Esophagus squamous epithelium (tissue), 4 donors: ENCODE measurements at regions not wholly inside any gene's neighbourhood (a gene's known extent, or its start where the extent isn't known, plus 50 kb on each side); places are given as distances from the start of the nearest gene placed in this dataset.

Experiments used
- CTCF ChIP-seq, 6 experiments: fragments of 450-650 bp in 4 of 6; fragments of 200-600 bp in 2 of 6; sonication (generic) in 2 of 6; IDR thresholded peaks; one replicate each; pipeline ENCODE4 v1.5.1; 2016 to 2019; ENCODE audit warnings: antibody characterized with exemption in 6 of 6, mild to moderate bottlenecking in 4 of 6, moderate library complexity in 4 of 6
- POLR2A ChIP-seq, 4 donors: fragments of 450-650 bp; IDR thresholded peaks; one replicate each; pipeline ENCODE4 v1.6.1; 2017; ENCODE audit warnings: antibody characterized with exemption in 4 of 4, mild to moderate bottlenecking in 4 of 4, moderate library complexity in 3 of 4

- no peak for TF ChIP-seq CTCF (IDR thresholded peaks at IDR 0.05)
- no peak for TF ChIP-seq POLR2A (IDR thresholded peaks at IDR 0.05)
These were observed 525.4 kb downstream of the CENPC start for GRCh38 chr4:67019686-67020437.
